ENCODE measurements at regions not wholly inside any gene's neighbourhood (a gene's known extent, or its start where the extent isn't known, plus 50 kb on each side); places are given as distances from the start of the nearest gene placed in this dataset.
"Not testable (repeated sequence)": the region's sequence is repeated elsewhere in the genome, so short reads cannot be mapped to it uniquely, and the experiment has no call there.

- DNase-seq (ENCODE audit: low read depth in 2 of 2), result no peak
Observed at GRCh38 chr1:172717722-172718465, 59.0 kb downstream of the FASLG start.

GRCh38 chr1:172719066-172719627, 60.2 kb downstream of the FASLG start:
- no peak for DNase-seq (ENCODE audit: low read depth in 2 of 2)

- DNase-seq (ENCODE audit: low read depth in 2 of 2), result no peak
Observed at GRCh38 chr1:172719694-172720138, 60.8 kb downstream of the FASLG start.

GRCh38 chr1:172720339-172720738, 61.4 kb downstream of the FASLG start:
- DNase-seq (ENCODE audit: low read depth in 2 of 2), result no peak

GRCh38 chr1:172723251-172723650, 64.3 kb downstream of the FASLG start:
- DNase-seq (ENCODE audit: low read depth in 2 of 2), result no peak

- no peak for DNase-seq (ENCODE audit: low read depth in 2 of 2)
Observed at GRCh38 chr1:172724232-172724631, 65.3 kb downstream of the FASLG start.

- DNase-seq (ENCODE audit: low read depth in 2 of 2), result no peak
Observed at GRCh38 chr1:172724765-172725613, 66.1 kb downstream of the FASLG start.

- DNase-seq (ENCODE audit: low read depth in 2 of 2), result no peak
Observed at GRCh38 chr1:172726740-172727139, 67.8 kb downstream of the FASLG start.

- no peak for DNase-seq (ENCODE audit: low read depth in 2 of 2)
Observed at GRCh38 chr1:172727275-172727857, 68.5 kb downstream of the FASLG start.

- peak; percentile 22 to 41 for DNase-seq (ENCODE audit: low read depth in 2 of 2)
Observed at GRCh38 chr1:172727956-172728603, 69.2 kb downstream of the FASLG start.

- DNase-seq (ENCODE audit: low read depth in 2 of 2), result not testable (repeated sequence)
Observed at GRCh38 chr1:172728705-172729104, 69.8 kb downstream of the FASLG start.

- no peak for DNase-seq (ENCODE audit: low read depth in 2 of 2)
Observed at GRCh38 chr1:172732427-172732826, 73.5 kb downstream of the FASLG start.

GRCh38 chr1:172733815-172734214, 74.9 kb downstream of the FASLG start:
- DNase-seq (ENCODE audit: low read depth in 2 of 2), result no peak

GRCh38 chr1:172738389-172738788, 79.5 kb downstream of the FASLG start:
- DNase-seq (ENCODE audit: low read depth in 2 of 2), result no peak

- DNase-seq (ENCODE audit: low read depth in 2 of 2), result no peak
Observed at GRCh38 chr1:172742599-172743500, 83.9 kb downstream of the FASLG start.

GRCh38 chr1:172745014-172745413, 86.1 kb downstream of the FASLG start:
- peak in 1 of 2 experiments; percentile 21 for DNase-seq (ENCODE audit: low read depth in 2 of 2)

GRCh38 chr1:172746091-172746949, 87.4 kb downstream of the FASLG start:
- no peak for DNase-seq (ENCODE audit: low read depth in 2 of 2)

- DNase-seq (ENCODE audit: low read depth in 2 of 2), result no peak
Observed at GRCh38 chr1:172748201-172748600, 89.3 kb downstream of the FASLG start.

- DNase-seq (ENCODE audit: low read depth in 2 of 2), result no peak
Observed at GRCh38 chr1:172751683-172752082, 92.8 kb downstream of the FASLG start.

GRCh38 chr1:172753964-172754363, 95.1 kb downstream of the FASLG start:
- no peak for DNase-seq (ENCODE audit: low read depth in 2 of 2)

All from stimulated activated CD4-positive, alpha-beta T cell treated with anti-CD3 and anti-CD28 coated beads, Interleukin-12 subunit alpha, Interleukin-12 subunit beta, amount 100 ng/mL, for 24 hours (primary cell).